SK-N-DZ (cell line): ENCODE measurements at regions not wholly inside any gene's neighbourhood (a gene's known extent, or its start where the extent isn't known, plus 50 kb on each side); places are given as distances from the start of the nearest gene placed in this dataset.

Experiments used
- DNase-seq: peaks from one replicate; pipeline ENCODE4 v3.0.0-alpha.2; 2015; ENCODE audit warnings: low spot score

GRCh38 chr10:29760138-29760900 lies 125.5 kb upstream of the SVIL start:
- DNase-seq: no peak

GRCh38 chr10:29757551-29758297 lies 123.0 kb upstream of the SVIL start:
- no peak for DNase-seq

- DNase-seq: no peak
These were observed 121.7 kb upstream of the SVIL start for GRCh38 chr10:29756451-29756850.

- DNase-seq: no peak
These were observed 118.5 kb upstream of the SVIL start for GRCh38 chr10:29753283-29753682.

- no peak for DNase-seq
These were observed 116.9 kb upstream of the SVIL start for GRCh38 chr10:29751684-29752083.

GRCh38 chr10:29751240-29751639 lies 116.5 kb upstream of the SVIL start:
- DNase-seq: no peak

GRCh38 chr10:29749150-29749549 lies 114.4 kb upstream of the SVIL start:
- no peak for DNase-seq

GRCh38 chr10:29748109-29748650 lies 113.4 kb upstream of the SVIL start:
- DNase-seq: no peak

GRCh38 chr10:29746080-29746797 lies 111.5 kb upstream of the SVIL start:
- no peak for DNase-seq

- DNase-seq: no peak
These were observed 106.3 kb upstream of the SVIL start for GRCh38 chr10:29740981-29741545.

GRCh38 chr10:29738341-29738740 lies 103.6 kb upstream of the SVIL start:
- no peak for DNase-seq

- no peak for DNase-seq
These were observed 102.4 kb upstream of the SVIL start for GRCh38 chr10:29737074-29737593.

GRCh38 chr10:29736366-29737073 lies 101.7 kb upstream of the SVIL start:
- peak; percentile 28 for DNase-seq

- DNase-seq: peak; percentile 68
These were observed 101.0 kb upstream of the SVIL start for GRCh38 chr10:29735628-29736365.

- DNase-seq: peak; percentile 36
These were observed 100.3 kb upstream of the SVIL start for GRCh38 chr10:29734962-29735627.

- no peak for DNase-seq
These were observed 99.8 kb upstream of the SVIL start for GRCh38 chr10:29734640-29734961.

GRCh38 chr10:29733323-29733722 lies 98.6 kb upstream of the SVIL start:
- no peak for DNase-seq

- DNase-seq: no peak
These were observed 98.1 kb upstream of the SVIL start for GRCh38 chr10:29732918-29733317.

GRCh38 chr10:29731760-29732159 lies 97.0 kb upstream of the SVIL start:
- DNase-seq: no peak

- no peak for DNase-seq
These were observed 96.2 kb upstream of the SVIL start for GRCh38 chr10:29730969-29731368.
